ENCODE measurements at regions not wholly inside any gene's neighbourhood (a gene's known extent, or its start where the extent isn't known, plus 50 kb on each side); places are given as distances from the start of the nearest gene placed in this dataset.

- TF ChIP-seq ZFX (IDR thresholded peaks at IDR 0.05) = no peak
- TF ChIP-seq, protein P1, sequence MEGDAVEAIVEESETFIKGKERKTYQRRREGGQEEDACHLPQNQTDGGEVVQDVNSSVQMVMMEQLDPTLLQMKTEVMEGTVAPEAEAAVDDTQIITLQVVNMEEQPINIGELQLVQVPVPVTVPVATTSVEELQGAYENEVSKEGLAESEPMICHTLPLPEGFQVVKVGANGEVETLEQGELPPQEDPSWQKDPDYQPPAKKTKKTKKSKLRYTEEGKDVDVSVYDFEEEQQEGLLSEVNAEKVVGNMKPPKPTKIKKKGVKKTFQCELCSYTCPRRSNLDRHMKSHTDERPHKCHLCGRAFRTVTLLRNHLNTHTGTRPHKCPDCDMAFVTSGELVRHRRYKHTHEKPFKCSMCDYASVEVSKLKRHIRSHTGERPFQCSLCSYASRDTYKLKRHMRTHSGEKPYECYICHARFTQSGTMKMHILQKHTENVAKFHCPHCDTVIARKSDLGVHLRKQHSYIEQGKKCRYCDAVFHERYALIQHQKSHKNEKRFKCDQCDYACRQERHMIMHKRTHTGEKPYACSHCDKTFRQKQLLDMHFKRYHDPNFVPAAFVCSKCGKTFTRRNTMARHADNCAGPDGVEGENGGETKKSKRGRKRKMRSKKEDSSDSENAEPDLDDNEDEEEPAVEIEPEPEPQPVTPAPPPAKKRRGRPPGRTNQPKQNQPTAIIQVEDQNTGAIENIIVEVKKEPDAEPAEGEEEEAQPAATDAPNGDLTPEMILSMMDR (conservative IDR thresholded peaks at IDR 0.05) = no peak
Observed at GRCh38 chr3:110650741-110651140, 420.9 kb upstream of the NECTIN3 start.

DNA sequence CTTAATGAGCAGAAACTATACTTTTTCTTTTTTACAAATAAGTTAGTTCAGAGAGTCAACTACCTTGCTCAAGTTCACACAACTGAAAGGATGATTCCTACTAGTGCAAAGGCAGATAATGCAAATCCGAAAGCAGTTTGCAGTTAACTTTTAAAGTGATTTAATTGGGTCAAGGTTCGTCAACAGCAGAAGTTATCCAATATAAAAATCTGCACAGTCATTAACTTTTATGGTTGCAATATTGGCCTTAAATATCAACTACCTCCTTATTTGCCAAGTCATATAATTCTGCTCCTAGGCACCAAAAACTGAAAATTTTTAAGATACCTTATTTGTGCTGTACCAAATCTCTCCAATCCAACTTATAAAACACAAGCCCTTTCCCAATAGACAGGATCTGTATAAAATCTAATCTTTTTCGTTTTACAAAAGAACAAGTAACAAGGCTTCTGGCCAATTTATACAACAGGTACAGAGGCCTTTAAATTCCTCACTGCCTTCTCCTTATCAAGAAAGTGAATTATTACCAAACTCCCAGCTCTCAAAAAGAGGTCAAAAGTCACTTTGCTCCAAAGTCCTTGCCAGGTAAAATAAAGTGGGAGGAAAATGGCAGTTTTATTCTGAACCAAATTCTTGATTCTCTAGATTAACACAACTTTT lies 416.6 kb upstream of the NECTIN3 start:
- no peak overlapping the region for H3K27ac ChIP-seq
- TF ChIP-seq ZFX (IDR thresholded peaks at IDR 0.05) = no peak
- TF ChIP-seq, protein P1 (conservative IDR thresholded peaks at IDR 0.05) = no peak

More at GRCh38 chr3:110650741-110651140, 420.9 kb upstream of the NECTIN3 start:
- H3K27ac ChIP-seq = no peak overlapping the region

GRCh38 chr3:110656394-110657025 lies 415.1 kb upstream of the NECTIN3 start:
- no peak for TF ChIP-seq ZFX (IDR thresholded peaks at IDR 0.05)
- TF ChIP-seq, protein P1 (conservative IDR thresholded peaks at IDR 0.05) = no peak
- no peak overlapping the region for H3K27ac ChIP-seq

DNA sequence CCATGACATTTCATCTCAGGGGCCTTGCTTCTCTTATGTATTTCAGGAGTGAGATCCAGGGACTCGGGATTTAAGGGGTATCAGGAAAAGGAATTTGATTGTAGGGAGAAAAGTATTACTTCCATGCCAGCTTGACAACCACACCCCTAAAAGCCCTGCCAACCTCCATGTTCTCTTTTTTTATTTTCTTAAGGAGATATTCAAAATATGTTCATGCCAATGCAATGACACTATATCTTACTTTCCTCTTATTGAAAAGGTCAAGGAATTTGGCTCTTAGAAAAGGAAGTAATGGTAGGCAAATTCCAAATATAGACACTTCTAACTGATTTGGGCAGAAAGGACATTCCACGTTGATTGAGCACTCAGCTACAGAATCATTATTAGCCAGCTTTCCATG lies 407.5 kb upstream of the NECTIN3 start:
- H3K27ac ChIP-seq = no peak overlapping the region
- no peak for TF ChIP-seq ZFX (IDR thresholded peaks at IDR 0.05)
- TF ChIP-seq, protein P1 (conservative IDR thresholded peaks at IDR 0.05) = no peak

- H3K27ac ChIP-seq = no peak overlapping the region
- TF ChIP-seq, protein P1 (conservative IDR thresholded peaks at IDR 0.05) = no peak
- TF ChIP-seq ZFX (IDR thresholded peaks at IDR 0.05) = no peak
Observed at GRCh38 chr3:110666495-110666894, 405.1 kb upstream of the NECTIN3 start.

DNA sequence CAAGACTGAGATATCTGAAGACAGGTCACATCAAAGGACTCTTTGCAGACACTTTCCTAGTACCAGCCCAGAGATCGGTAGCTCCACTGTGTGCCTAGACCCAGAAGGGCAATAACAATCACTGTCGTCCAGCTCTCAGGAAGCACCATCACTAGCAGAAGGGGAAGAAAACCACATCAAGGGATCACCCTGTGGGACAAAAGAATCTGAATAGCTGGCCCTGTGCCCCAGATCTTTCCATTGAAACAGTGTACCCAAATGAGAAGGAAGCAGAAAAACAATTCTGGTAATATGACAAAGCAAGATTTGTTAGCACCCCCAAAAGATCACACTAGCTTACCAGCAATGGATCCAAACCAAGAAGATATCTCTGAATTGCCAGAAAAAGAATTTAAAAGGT lies 404.4 kb upstream of the NECTIN3 start:
- H3K27ac ChIP-seq = no peak overlapping the region
- TF ChIP-seq, protein P1 (conservative IDR thresholded peaks at IDR 0.05) = no peak
- no peak for TF ChIP-seq ZFX (IDR thresholded peaks at IDR 0.05)

- no peak for TF ChIP-seq ZFX (IDR thresholded peaks at IDR 0.05)
- TF ChIP-seq, protein P1 (conservative IDR thresholded peaks at IDR 0.05) = no peak
- H3K27ac ChIP-seq = no peak overlapping the region
Observed at GRCh38 chr3:110670407-110670806, 401.2 kb upstream of the NECTIN3 start.
